ENCODE measurements at regions not wholly inside any gene's neighbourhood (a gene's known extent, or its start where the extent isn't known, plus 50 kb on each side); places are given as distances from the start of the nearest gene placed in this dataset.

DNA sequence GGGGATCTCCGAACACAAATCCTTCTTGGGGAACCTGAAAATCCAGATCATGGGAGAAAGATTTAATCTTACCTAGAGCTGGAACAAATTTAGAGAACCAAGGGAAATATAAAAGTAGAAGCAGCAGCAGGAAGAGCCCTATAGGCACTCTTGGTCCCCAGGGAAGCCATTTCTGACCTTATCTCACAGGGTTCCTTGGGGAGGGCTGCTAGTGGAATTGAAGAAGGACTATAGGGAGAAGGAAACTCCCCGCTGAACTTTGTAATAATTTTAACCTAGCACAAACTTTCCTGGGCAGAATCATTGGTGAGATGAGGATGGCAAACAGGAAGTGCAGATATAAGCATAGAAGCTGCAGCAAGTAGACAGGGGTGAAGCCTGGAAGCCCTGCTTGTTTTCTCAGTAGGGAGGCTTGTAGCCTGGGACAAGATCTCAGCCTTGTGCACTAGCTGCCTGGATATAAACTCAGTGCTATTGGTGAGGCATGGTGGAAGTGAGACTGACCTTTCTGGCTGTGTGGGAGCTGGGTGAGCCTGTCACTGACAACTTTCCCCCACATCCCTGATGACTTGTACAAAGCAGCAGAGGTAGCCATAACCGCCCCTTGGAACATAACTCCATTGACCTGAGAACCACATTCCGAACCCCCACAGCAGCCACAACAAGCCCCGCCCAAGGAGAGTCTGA lies 343.0 kb upstream of the TGFBR2 start:
- DNase-seq (ENCODE audit: low read depth in 2 of 2), result no peak

DNA sequence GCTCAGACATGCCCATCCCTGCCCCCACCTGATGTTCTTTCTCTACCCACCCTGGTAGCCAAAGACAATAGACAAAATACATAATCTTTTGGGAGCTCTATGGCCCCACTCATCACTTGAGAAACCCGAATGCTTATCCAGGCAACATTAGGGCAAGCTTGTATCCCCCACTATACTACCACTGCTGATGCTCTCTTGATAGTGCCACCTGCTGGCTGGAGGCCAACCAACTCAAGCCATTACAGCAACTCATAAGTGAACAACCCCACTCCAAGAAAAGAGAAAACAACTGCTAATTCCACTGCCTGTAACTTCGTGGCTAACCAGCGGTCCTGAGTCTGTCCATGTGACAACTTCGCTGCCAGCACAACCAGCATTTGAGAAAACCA lies 342.5 kb upstream of the TGFBR2 start:
- no peak for DNase-seq (ENCODE audit: low read depth in 2 of 2)

GRCh38 chr3:30266524-30266923 lies 339.9 kb upstream of the TGFBR2 start:
- no peak for DNase-seq (ENCODE audit: low read depth in 2 of 2)

- DNase-seq (ENCODE audit: low read depth in 2 of 2), result no peak
These were observed 338.1 kb upstream of the TGFBR2 start for GRCh38 chr3:30268288-30268687.

DNA sequence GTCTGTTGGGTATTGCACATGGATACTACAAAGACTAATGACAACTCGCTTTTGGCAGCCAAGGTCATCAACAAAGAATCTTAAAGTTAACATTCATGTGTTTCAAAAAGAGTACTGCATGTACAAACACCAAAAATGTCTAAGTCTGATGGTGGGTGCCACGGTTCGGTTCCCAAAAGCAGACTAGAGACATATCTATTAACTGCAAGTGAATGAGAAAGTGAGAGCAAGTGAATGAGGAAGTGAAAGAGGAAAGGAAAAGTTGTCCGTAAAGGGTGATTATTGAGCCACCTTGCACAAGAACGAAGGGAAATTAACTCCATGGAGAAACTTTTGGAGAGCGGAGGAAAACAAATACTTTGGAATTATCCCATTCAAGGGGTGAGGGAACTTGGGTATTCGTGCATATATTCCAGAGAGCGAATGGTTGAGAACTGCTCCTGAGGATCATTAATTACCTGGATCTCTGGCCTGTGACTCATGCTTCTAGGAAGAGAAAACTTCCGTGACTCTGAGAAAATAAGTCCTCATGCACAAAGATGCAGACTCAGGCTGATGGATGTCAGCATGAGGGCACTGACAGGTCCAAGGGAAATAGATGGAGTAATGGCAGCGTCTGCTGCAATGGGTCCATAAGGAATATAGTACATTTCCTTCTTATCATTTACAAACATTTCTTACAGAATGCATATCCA lies 336.5 kb upstream of the TGFBR2 start:
- DNase-seq (ENCODE audit: low read depth in 2 of 2), result no peak

DNA sequence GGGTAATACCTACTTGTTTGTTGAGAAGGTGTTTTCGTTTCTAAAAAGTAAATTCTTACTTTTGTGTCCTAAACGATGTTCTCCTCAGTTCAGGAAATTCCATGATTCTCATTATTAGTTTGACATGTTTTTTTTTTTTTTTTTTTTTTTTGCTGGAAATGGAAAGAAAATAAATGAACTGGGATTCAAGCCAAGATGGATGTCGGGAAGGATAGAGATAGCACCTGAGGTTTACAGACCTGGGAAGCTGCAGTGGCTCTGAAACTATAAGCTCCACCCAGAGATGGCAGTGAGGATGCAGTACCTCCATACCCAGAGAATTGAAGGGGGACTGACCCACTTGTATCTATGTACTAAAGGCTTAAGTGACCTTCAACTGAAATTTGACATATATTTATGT lies 334.6 kb upstream of the TGFBR2 start:
- no peak for DNase-seq (ENCODE audit: low read depth in 2 of 2)

DNA sequence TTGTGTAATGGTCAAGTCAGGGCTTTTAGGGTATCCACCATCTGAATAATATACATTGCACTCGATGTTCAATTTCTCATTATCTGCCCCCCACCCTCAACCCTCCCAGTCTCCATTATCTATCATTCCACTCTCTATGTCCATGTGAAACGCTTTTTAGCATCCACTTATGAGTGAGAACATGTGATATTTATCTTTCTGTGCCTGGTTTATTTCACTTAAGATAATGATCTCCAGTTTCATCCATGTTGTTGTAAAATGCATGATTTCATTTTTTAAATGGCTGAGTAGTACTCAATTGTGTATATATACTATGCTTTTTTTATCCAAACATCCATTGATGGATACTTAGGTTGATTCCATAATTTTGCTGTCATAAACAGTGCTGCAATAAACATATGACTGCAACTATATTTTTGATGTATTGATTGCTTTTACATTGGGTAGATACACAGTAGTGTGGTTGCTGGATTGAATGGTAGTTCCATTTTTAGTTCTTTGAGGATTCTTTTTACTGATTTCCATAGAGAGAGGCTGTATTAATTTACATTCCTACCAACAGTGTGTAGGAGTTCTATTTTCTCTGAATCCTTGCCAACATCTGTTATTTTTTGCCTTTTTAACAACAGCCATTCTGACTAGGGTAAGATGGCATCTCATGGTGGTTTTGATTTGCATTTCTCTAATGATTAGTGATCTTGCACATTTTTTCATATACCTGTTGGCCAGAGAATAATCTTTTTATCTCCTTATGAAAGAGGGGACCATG lies 332.9 kb upstream of the TGFBR2 start:
- no peak for DNase-seq (ENCODE audit: low read depth in 2 of 2)

DNA sequence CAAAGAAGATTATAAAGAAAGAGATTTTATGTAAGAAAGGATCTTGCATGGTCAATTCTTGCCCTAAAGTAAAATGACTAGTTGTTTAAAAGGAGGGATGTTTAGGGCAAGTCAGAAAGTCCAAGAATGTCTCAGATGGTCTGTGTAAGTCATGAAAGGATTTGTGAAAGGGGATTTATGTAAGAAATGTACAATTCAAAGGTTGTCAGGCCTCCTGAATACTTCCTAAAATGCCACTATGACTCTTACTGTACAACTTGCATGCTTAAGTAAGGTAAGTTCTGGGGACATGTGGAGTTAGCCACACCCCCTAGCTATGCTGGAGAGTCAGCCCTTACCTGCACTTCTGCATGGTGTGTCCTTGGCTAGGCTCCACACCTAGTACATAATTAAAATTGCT lies 328.9 kb upstream of the TGFBR2 start:
- no peak for DNase-seq (ENCODE audit: low read depth in 2 of 2)

DNA sequence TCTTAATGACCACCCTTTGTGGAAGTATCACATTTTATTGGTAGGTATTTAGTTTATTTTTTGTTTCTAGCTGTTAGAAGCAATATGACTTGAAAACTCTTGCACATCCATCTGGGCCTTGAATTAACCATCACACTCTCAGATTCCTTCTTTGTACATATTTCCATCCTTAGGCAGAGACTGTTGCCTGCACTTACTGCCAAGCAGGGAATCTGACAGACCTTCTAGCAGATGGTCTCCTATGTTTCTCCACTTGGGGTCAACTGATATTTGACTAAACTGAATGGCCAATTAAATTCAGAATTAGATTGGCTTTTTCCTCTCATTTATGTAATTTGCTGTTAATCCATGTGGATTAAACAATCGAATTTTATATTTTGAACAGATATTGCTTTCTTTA lies 324.9 kb upstream of the TGFBR2 start:
- no peak for DNase-seq (ENCODE audit: low read depth in 2 of 2)

DNA sequence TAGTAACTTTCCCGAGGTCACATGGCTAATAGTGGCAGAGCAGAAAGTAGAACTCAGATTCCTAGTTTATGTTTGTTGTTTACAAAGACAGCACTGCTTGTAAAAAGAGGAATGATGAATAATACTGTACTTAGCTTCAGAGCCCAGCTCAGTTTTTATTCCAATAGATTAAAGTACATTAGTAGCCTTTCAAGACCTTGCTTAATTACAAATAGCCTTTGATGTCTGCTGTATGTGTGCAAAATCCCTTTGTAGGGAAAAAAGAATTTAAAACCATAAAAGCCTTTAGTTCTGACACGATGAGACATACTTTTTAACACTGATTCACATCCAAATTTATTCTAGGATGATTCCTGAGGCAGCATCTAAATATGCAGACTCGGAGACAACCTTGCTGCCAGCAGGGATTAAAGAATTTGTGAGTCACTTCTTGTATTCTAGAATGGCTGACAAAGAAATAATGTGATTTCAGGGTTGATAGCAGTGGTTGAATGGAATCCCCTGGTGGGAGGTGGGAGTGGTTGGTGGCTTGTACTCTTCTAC lies 324.2 kb upstream of the TGFBR2 start:
- DNase-seq (ENCODE audit: low read depth in 2 of 2), result no peak

DNA sequence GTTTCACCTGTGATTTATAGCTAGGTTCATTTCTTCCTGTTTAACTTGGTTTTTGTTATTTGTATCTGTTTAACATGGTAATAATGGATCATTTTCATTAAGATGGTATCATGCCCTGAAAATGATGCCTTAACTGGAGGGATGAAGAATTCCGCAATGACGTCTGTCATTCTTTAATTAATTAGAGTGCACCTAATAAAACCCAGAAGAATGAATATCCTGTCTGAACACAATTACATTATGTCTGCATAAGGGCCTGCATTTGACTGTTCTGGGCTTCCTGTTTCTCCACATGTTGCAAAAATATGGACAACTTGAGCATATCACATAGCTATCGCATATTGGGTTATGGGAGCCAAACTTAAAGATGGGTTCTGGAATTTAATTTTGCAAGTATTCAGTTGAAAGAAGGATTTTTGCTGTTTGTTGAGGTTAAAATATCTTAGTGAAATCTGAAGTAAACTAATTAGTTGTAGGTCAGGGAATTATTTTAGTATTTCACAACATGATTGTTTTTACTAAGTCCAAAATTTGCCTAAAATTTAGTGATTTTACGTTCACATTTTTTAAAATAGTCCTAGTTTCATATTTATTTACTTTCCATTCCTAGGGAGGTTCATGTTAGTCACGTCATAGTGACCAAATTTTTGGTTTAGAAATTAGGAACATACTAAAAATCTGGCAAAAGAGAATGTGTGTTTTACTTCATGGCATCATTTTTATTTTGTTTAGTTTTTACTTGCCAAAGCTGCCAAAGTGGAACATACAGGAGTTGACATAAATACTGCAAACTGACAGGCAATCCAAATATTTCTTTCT lies 321.0 kb upstream of the TGFBR2 start:
- no peak for DNase-seq (ENCODE audit: low read depth in 2 of 2)

DNA sequence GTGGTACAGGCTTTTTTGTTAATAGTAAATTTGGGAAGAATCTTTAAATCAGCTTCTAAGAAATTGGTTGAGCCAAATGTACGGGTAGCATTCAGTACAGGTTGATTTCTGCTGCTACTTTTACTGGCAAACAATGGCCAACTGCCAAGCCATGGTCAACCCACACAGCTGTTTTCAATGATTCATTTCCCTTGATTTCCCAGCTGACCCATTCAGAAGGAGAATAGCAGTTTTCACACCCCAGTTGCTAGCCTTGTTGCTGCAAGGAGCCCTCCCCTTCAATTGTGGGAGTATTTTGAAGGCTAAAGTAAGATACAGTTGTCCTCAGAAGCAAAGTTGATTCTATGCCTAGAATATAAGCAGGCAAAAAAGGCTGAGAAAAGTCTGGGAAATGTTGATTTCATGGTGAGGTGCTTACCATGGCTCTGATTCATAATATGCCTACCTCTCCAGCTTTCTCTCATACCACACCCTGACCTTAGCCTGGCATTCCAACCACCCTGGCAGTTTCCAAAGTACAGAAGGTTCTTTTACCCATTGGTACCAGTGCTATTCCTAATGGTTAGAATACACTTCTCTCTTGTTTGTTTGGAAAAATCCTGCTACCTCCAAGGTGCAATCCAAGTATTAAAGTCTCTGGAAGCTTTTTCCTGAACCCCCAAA lies 320.3 kb upstream of the TGFBR2 start:
- no peak for DNase-seq (ENCODE audit: low read depth in 2 of 2)

GRCh38 chr3:30286811-30287210 lies 319.6 kb upstream of the TGFBR2 start:
- no peak for DNase-seq (ENCODE audit: low read depth in 2 of 2)

DNA sequence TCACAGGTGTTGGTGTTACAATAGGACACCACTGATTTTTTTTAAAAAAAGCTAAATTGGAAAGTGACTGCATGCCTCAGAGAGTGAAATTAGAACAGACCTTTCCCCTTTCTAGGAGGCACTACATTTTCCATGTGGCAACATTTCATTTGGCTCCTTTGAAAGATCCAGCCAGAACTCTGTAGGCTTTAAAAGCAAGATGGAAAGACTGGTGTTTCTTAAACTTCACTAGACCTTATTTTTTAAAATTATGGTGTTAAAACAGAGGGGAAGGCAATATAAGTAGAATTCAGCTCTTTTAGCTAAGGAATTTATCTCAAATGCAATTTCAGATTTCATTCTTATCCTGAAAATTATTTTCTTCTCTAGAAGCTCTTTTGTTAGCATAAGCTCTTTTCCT lies 317.6 kb upstream of the TGFBR2 start:
- no peak for DNase-seq (ENCODE audit: low read depth in 2 of 2)

DNA sequence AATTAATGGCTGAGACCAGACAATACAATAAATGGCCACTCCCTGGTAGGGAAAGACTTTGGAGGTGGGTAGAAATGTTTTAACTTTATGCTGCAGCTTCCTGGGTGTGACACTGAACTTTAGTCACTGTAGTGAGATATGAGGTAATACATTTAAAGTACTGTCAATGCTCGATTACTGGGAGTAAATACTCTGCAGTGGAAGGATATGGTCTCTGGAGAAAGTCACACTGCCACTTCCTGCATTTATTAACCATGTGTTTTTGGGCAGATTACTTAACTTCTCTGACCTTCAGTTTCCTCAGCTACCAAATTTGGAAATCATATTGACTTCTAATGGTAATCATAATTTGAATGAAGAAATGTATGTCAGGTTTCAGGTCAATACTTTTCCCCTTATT lies 317.1 kb upstream of the TGFBR2 start:
- DNase-seq (ENCODE audit: low read depth in 2 of 2), result no peak

- no peak for DNase-seq (ENCODE audit: low read depth in 2 of 2)
These were observed 316.6 kb upstream of the TGFBR2 start for GRCh38 chr3:30289766-30290165.

- no peak for DNase-seq (ENCODE audit: low read depth in 2 of 2)
These were observed 315.9 kb upstream of the TGFBR2 start for GRCh38 chr3:30290479-30290878.

DNA sequence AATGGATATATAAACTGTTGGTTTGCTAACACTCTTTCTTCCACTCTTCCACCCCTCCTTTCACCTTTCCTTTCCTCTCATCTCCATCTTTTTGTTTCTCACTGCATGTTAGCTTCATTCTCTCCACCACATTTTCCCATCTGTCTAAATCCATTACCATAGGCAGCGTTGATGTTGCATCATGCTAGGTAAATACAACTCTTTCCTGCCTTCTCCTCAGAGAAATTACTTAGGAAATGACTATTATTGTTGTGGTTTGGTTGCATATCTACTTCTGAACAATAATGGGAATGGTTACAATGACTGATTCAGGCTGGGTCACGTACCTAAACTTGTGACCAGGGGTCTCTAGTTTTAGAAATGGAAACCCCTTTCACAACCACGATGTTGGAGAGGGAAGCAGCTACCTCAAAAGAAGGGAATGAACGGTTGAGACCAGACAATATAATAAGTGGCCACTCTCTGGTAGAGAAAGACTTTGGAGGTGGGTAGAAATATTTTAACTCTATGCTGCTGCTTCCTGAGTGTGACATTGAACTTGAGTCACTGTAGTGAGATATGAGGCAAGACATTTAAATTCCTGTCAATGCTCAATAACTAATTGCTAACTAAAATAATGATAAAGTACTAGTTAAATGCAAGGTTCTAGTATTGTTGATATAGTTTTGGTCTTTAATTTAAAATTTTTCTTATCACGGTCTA lies 314.1 kb upstream of the TGFBR2 start:
- DNase-seq (ENCODE audit: low read depth in 2 of 2), result no peak

DNA sequence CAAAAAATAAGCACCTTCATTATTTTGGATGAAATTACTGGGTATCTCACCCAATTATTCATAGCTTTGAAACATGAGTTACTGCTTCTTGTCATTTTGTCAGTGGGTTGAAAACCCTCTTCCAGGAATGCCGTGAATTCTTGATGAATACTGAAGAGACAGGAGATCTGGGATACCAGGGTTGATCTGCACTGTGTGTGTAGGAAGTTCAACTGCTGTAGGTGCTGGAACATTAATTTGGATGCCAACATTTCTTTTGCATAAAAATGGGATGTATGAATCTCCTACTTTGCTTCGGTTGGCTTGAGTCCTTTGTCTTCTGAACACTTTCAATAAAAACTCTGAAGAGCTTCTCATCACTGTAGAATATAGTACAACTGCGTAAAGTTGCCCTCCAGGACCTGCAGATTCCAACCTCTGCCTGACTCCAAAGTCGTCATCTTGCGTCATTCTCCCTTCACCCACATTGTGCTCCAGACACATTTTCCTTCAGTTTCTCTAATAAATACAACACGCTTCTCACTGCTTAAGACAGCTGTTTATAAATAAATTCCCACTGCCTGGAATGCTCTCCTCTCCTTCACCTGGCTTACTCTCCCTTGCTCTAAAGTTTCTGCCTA lies 312.7 kb upstream of the TGFBR2 start:
- DNase-seq (ENCODE audit: low read depth in 2 of 2), result no peak

- no peak for DNase-seq (ENCODE audit: low read depth in 2 of 2)
These were observed 312.1 kb upstream of the TGFBR2 start for GRCh38 chr3:30294241-30294667.

Measured in stimulated activated CD4-positive, alpha-beta T cell treated with anti-CD3 and anti-CD28 coated beads, Interleukin-1b, Interleukin-23, amount 100 ng/mL, for 1 hour (primary cell).